ENCODE measurements at regions not wholly inside any gene's neighbourhood (a gene's known extent, or its start where the extent isn't known, plus 50 kb on each side); places are given as distances from the start of the nearest gene placed in this dataset.

GRCh38 chr10:123521076-123521475, 145.1 kb upstream of the GPR26 start:
- H3K4me2 ChIP-seq (ENCODE audit: low read length, poor library complexity, severe bottlenecking), result no peak overlapping the region
- no peak overlapping the region for H2AK5ac ChIP-seq (ENCODE audit: low read length, severe bottlenecking)
- H3K36me3 ChIP-seq (ENCODE audit: control insufficient read depth in 1 of 2, insufficient read depth in 2 of 2, low read depth in 1 of 2, low read length in 2 of 2), result no peaks in the 10 kb centered on the region
- H3K9ac ChIP-seq (ENCODE audit: low read length), result no peak overlapping the region
- no peaks in the 10 kb centered on the region for H3K9me3 ChIP-seq (ENCODE audit: control insufficient read depth, low read length)
- H3K4ac ChIP-seq (ENCODE audit: low read depth in 1 of 2, low read length in 2 of 2), result no peak overlapping the region
- no peak overlapping the region for H3K27ac ChIP-seq (ENCODE audit: low read length, poor library complexity, severe bottlenecking)
- H3K27me3 ChIP-seq (ENCODE audit: control insufficient read depth in 1 of 2, insufficient read depth in 1 of 2, low read length in 2 of 2), result peaks cover 0 to 3% of the 10 kb centered on the region in 2 experiments
- no peaks in the 10 kb centered on the region for H3K4me1 ChIP-seq (ENCODE audit: control insufficient read depth, insufficient read depth, low read depth, low read length)
- WGBS, result 57% methylated on average over 3 of the region's 3 CpGs
- no peak overlapping the region for H2AFZ ChIP-seq (ENCODE audit: low read depth, low read length)
- no peak overlapping the region for H4K91ac ChIP-seq (ENCODE audit: low read length)
- H2BK5ac ChIP-seq (ENCODE audit: low read depth, low read length, poor library complexity, severe bottlenecking), result no peak overlapping the region
- H3K14ac ChIP-seq (ENCODE audit: low read length in 2 of 2), result no peak overlapping the region
- no peak overlapping the region for H2BK12ac ChIP-seq (ENCODE audit: low read length in 2 of 2)
- H3K4me3 ChIP-seq (ENCODE audit: insufficient read depth in 1 of 2, low read depth in 1 of 2, low read length in 2 of 2), result no peak overlapping the region
- no peak overlapping the region for H4K8ac ChIP-seq (ENCODE audit: low read length)
- H2BK120ac ChIP-seq (ENCODE audit: low read depth, low read length), result no peak overlapping the region
- no peak overlapping the region for H3K18ac ChIP-seq (ENCODE audit: low read depth in 1 of 2, low read length in 2 of 2)
- DNase-seq, result no peak
- H3K23ac ChIP-seq (ENCODE audit: low read length in 2 of 2), result no peak overlapping the region
- H2BK15ac ChIP-seq (ENCODE audit: low read depth, poor library complexity, severe bottlenecking), result no peak overlapping the region
- no peaks in the 10 kb centered on the region for H3K79me1 ChIP-seq (replicated peaks; ENCODE audit: low read length, poor library complexity, severe bottlenecking)

- no peak overlapping the region for H3K18ac ChIP-seq (ENCODE audit: low read depth in 1 of 2, low read length in 2 of 2)
- peaks cover 0 to under 1% of the 10 kb centered on the region in 2 experiments for H3K27me3 ChIP-seq (ENCODE audit: control insufficient read depth in 1 of 2, insufficient read depth in 1 of 2, low read length in 2 of 2)
- H2AFZ ChIP-seq (ENCODE audit: low read depth, low read length), result no peak overlapping the region
- no peaks in the 10 kb centered on the region for H3K79me1 ChIP-seq (replicated peaks; ENCODE audit: low read length, poor library complexity, severe bottlenecking)
- no peak overlapping the region for H2BK12ac ChIP-seq (ENCODE audit: low read length in 2 of 2)
- no peak overlapping the region for H2AK5ac ChIP-seq (ENCODE audit: low read length, severe bottlenecking)
- no peak overlapping the region for H3K9ac ChIP-seq (ENCODE audit: low read length)
- no peak overlapping the region for H2BK5ac ChIP-seq (ENCODE audit: low read depth, low read length, poor library complexity, severe bottlenecking)
- no peak overlapping the region for H3K23ac ChIP-seq (ENCODE audit: low read length in 2 of 2)
- no peaks in the 10 kb centered on the region for H3K4me1 ChIP-seq (ENCODE audit: control insufficient read depth, insufficient read depth, low read depth, low read length)
- no peak overlapping the region for H2BK120ac ChIP-seq (ENCODE audit: low read depth, low read length)
- no peak overlapping the region for H2BK15ac ChIP-seq (ENCODE audit: low read depth, poor library complexity, severe bottlenecking)
- no peak overlapping the region for H3K4me2 ChIP-seq (ENCODE audit: low read length, poor library complexity, severe bottlenecking)
- WGBS, result 55% methylated on average over 6 of the region's 6 CpGs
- DNase-seq, result no peak
- H3K36me3 ChIP-seq (ENCODE audit: control insufficient read depth in 1 of 2, insufficient read depth in 2 of 2, low read depth in 1 of 2, low read length in 2 of 2), result no peaks in the 10 kb centered on the region
- no peak overlapping the region for H3K27ac ChIP-seq (ENCODE audit: low read length, poor library complexity, severe bottlenecking)
- H4K91ac ChIP-seq (ENCODE audit: low read length), result no peak overlapping the region
- H3K4me3 ChIP-seq (ENCODE audit: insufficient read depth in 1 of 2, low read depth in 1 of 2, low read length in 2 of 2), result no peak overlapping the region
- no peak overlapping the region for H3K14ac ChIP-seq (ENCODE audit: low read length in 2 of 2)
- H4K8ac ChIP-seq (ENCODE audit: low read length), result no peak overlapping the region
- no peaks in the 10 kb centered on the region for H3K9me3 ChIP-seq (ENCODE audit: control insufficient read depth, low read length)
- no peak overlapping the region for H3K4ac ChIP-seq (ENCODE audit: low read depth in 1 of 2, low read length in 2 of 2)
These were observed 144.6 kb upstream of the GPR26 start for GRCh38 chr10:123521556-123521955.

DNA sequence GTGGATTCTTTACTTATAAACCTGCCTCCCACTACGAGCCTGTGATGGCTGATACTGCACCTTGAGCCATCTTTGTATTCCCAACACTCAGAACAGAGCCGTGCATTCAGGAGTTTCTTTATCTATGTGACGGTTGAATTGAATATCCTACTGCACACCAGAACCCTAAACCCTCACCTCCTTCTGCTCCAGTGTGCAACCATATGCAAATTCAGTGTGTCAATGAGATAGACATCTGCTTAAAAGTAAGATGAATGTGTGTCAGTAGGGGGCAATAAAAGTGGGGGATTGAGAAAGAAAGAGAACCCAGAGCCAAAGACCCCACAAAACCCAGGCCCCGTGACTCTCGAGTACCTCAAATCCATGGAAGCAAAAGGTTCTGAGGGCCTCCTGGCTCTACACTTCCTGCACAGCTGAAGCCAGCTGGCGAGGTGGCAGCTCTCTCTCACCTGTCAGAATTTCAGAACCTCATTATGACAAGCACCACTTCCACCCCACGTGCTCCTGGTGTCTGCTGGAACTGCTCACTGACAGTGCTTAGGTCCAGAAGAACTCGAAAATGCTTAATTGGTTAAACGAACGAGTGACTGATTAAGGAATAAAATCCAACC, 143.3 kb upstream of the GPR26 start:
- H3K4me2 ChIP-seq (ENCODE audit: low read length, poor library complexity, severe bottlenecking), result no peak overlapping the region
- H4K91ac ChIP-seq (ENCODE audit: low read length), result no peak overlapping the region
- H2AK5ac ChIP-seq (ENCODE audit: low read length, severe bottlenecking), result no peak overlapping the region
- H3K4me1 ChIP-seq (ENCODE audit: control insufficient read depth, insufficient read depth, low read depth, low read length), result no peaks in the 10 kb centered on the region
- H3K18ac ChIP-seq (ENCODE audit: low read depth in 1 of 2, low read length in 2 of 2), result no peak overlapping the region
- H3K23ac ChIP-seq (ENCODE audit: low read length in 2 of 2), result no peak overlapping the region
- no peak overlapping the region for H3K27ac ChIP-seq (ENCODE audit: low read length, poor library complexity, severe bottlenecking)
- no peaks in the 10 kb centered on the region for H3K79me1 ChIP-seq (replicated peaks; ENCODE audit: low read length, poor library complexity, severe bottlenecking)
- no peak overlapping the region for H2AFZ ChIP-seq (ENCODE audit: low read depth, low read length)
- no peak overlapping the region for H3K9ac ChIP-seq (ENCODE audit: low read length)
- no peaks in the 10 kb centered on the region for H3K36me3 ChIP-seq (ENCODE audit: control insufficient read depth in 1 of 2, insufficient read depth in 2 of 2, low read depth in 1 of 2, low read length in 2 of 2)
- H2BK12ac ChIP-seq (ENCODE audit: low read length in 2 of 2), result no peak overlapping the region
- no peak for DNase-seq
- H3K4ac ChIP-seq (ENCODE audit: low read depth in 1 of 2, low read length in 2 of 2), result no peak overlapping the region
- H3K27me3 ChIP-seq (ENCODE audit: control insufficient read depth in 1 of 2, insufficient read depth in 1 of 2, low read length in 2 of 2), result no peaks in the 10 kb centered on the region
- no peak overlapping the region for H3K14ac ChIP-seq (ENCODE audit: low read length in 2 of 2)
- H2BK15ac ChIP-seq (ENCODE audit: low read depth, poor library complexity, severe bottlenecking), result no peak overlapping the region
- H2BK120ac ChIP-seq (ENCODE audit: low read depth, low read length), result no peak overlapping the region
- H3K9me3 ChIP-seq (ENCODE audit: control insufficient read depth, low read length), result no peaks in the 10 kb centered on the region
- no peak overlapping the region for H2BK5ac ChIP-seq (ENCODE audit: low read depth, low read length, poor library complexity, severe bottlenecking)
- WGBS, result 71% methylated on average over 10 of the region's 10 CpGs
- no peak overlapping the region for H3K4me3 ChIP-seq (ENCODE audit: insufficient read depth in 1 of 2, low read depth in 1 of 2, low read length in 2 of 2)
- no peak overlapping the region for H4K8ac ChIP-seq (ENCODE audit: low read length)

GRCh38 chr10:123523833-123524232, 142.3 kb upstream of the GPR26 start:
- Histone ChIP-seq H2BK12ac (ENCODE audit: low read length in 2 of 2) (no peak overlapping the region), H3K4me3 (ENCODE audit: insufficient read depth in 1 of 2, low read depth in 1 of 2, low read length in 2 of 2) (no peak overlapping the region), H3K27me3 (ENCODE audit: control insufficient read depth in 1 of 2, insufficient read depth in 1 of 2, low read length in 2 of 2) (no peaks in the 10 kb centered on the region), H3K9ac (ENCODE audit: low read length) (no peak overlapping the region), H3K4me1 (ENCODE audit: control insufficient read depth, insufficient read depth, low read depth, low read length) (no peaks in the 10 kb centered on the region), H3K4me2 (ENCODE audit: low read length, poor library complexity, severe bottlenecking) (no peak overlapping the region), H2BK120ac (ENCODE audit: low read depth, low read length) (no peak overlapping the region), H2AK5ac (ENCODE audit: low read length, severe bottlenecking) (no peak overlapping the region), H3K14ac (ENCODE audit: low read length in 2 of 2) (no peak overlapping the region), H2BK5ac (ENCODE audit: low read depth, low read length, poor library complexity, severe bottlenecking) (no peak overlapping the region), H2AFZ (ENCODE audit: low read depth, low read length) (no peak overlapping the region), H4K8ac (ENCODE audit: low read length) (no peak overlapping the region), H3K23ac (ENCODE audit: low read length in 2 of 2) (no peak overlapping the region), H3K4ac (ENCODE audit: low read depth in 1 of 2, low read length in 2 of 2) (no peak overlapping the region), H3K27ac (ENCODE audit: low read length, poor library complexity, severe bottlenecking) (no peak overlapping the region), H3K9me3 (ENCODE audit: control insufficient read depth, low read length) (no peaks in the 10 kb centered on the region), H2BK15ac (ENCODE audit: low read depth, poor library complexity, severe bottlenecking) (no peak overlapping the region), H3K18ac (ENCODE audit: low read depth in 1 of 2, low read length in 2 of 2) (no peak overlapping the region), H4K91ac (ENCODE audit: low read length) (no peak overlapping the region), H3K79me1 (replicated peaks; ENCODE audit: low read length, poor library complexity, severe bottlenecking) (no peaks in the 10 kb centered on the region), H3K36me3 (ENCODE audit: control insufficient read depth in 1 of 2, insufficient read depth in 2 of 2, low read depth in 1 of 2, low read length in 2 of 2) (no peaks in the 10 kb centered on the region)
- 73% methylated on average over 3 of the region's 3 CpGs for WGBS
- DNase-seq, result no peak

Data from mesenchymal stem cell (in vitro differentiated cells and primary cell).